ENCODE measurements at regions not wholly inside any gene's neighbourhood (a gene's known extent, or its start where the extent isn't known, plus 50 kb on each side); places are given as distances from the start of the nearest gene placed in this dataset.

- H3K4me3 ChIP-seq (ENCODE audit: low read length) = no peak overlapping the region
- no peak overlapping the region for H3K27ac ChIP-seq (ENCODE audit: low read length)
- no peaks in the 10 kb centered on the region for H3K79me2 ChIP-seq (replicated peaks; ENCODE audit: insufficient read depth, low read length)
- H3K36me3 ChIP-seq (ENCODE audit: insufficient read depth, low read length) = no peaks in the 10 kb centered on the region
- no peaks in the 10 kb centered on the region for H3F3A ChIP-seq (ENCODE audit: insufficient read depth, low read length, poor library complexity, severe bottlenecking)
- H4K20me1 ChIP-seq (ENCODE audit: insufficient read depth) = no peaks in the 10 kb centered on the region
- no peak overlapping the region for H3K4me2 ChIP-seq (ENCODE audit: low read length)
- no peak for TF ChIP-seq TAF1 (IDR thresholded peaks at IDR 0.05; ENCODE audit: low read depth)
- no peak for TF ChIP-seq REST (IDR thresholded peaks at IDR 0.05; ENCODE audit: borderline replicate concordance)
- TF ChIP-seq CTCF (IDR thresholded peaks at IDR 0.05; ENCODE audit: poor library complexity, severe bottlenecking) = no peak
- no peak for TF ChIP-seq MXI1 (conservative IDR thresholded peaks at IDR 0.05; ENCODE audit: poor library complexity, severe bottlenecking)
- TF ChIP-seq POLR2AphosphoS5 (IDR thresholded peaks at IDR 0.05) = no peak
- no peak for TF ChIP-seq RAD21 (conservative IDR thresholded peaks at IDR 0.05)
- no peak for TF ChIP-seq SMC3 (conservative IDR thresholded peaks at IDR 0.05; ENCODE audit: poor library complexity)
- H2AFZ ChIP-seq (ENCODE audit: low read depth, low read length) = no peak overlapping the region
- no peaks in the 10 kb centered on the region for H3K9me2 ChIP-seq (ENCODE audit: insufficient read depth, low read length)
- H3K9ac ChIP-seq (ENCODE audit: low read length) = no peak overlapping the region
- no peaks in the 10 kb centered on the region for H3K27me3 ChIP-seq (ENCODE audit: insufficient read depth, low read depth, low read length)
- H3K9me3 ChIP-seq (ENCODE audit: low read length) = no peaks in the 10 kb centered on the region
Measured at GRCh38 chr4:55247521-55247920, 98.5 kb upstream of the SRD5A3 start.

- H4K20me1 ChIP-seq (ENCODE audit: insufficient read depth) = no peaks in the 10 kb centered on the region
- no peaks in the 10 kb centered on the region for H3K36me3 ChIP-seq (ENCODE audit: insufficient read depth, low read length)
- H3K4me2 ChIP-seq (ENCODE audit: low read length) = no peak overlapping the region
- H3K27me3 ChIP-seq (ENCODE audit: insufficient read depth, low read depth, low read length) = no peaks in the 10 kb centered on the region
- H3K9ac ChIP-seq (ENCODE audit: low read length) = no peak overlapping the region
- H3K9me2 ChIP-seq (ENCODE audit: insufficient read depth, low read length) = no peaks in the 10 kb centered on the region
- no peak overlapping the region for H2AFZ ChIP-seq (ENCODE audit: low read depth, low read length)
- H3K4me3 ChIP-seq (ENCODE audit: low read length) = no peak overlapping the region
- TF ChIP-seq RAD21 (conservative IDR thresholded peaks at IDR 0.05) = no peak
- TF ChIP-seq TAF1 (IDR thresholded peaks at IDR 0.05; ENCODE audit: low read depth) = no peak
- TF ChIP-seq EZH2 (IDR thresholded peaks at IDR 0.05; ENCODE audit: borderline replicate concordance, insufficient read depth, low read length, poor library complexity, severe bottlenecking) = no peak
- no peak for TF ChIP-seq SMC3 (conservative IDR thresholded peaks at IDR 0.05; ENCODE audit: poor library complexity)
- TF ChIP-seq REST (IDR thresholded peaks at IDR 0.05; ENCODE audit: borderline replicate concordance) = no peak
- no peak for TF ChIP-seq CTCF (IDR thresholded peaks at IDR 0.05; ENCODE audit: poor library complexity, severe bottlenecking)
- TF ChIP-seq POLR2AphosphoS5 (IDR thresholded peaks at IDR 0.05) = no peak
- no peak for TF ChIP-seq EP300 (conservative IDR thresholded peaks at IDR 0.05; ENCODE audit: poor library complexity, severe bottlenecking)
- TF ChIP-seq MXI1 (conservative IDR thresholded peaks at IDR 0.05; ENCODE audit: poor library complexity, severe bottlenecking) = no peak
- H3F3A ChIP-seq (ENCODE audit: insufficient read depth, low read length, poor library complexity, severe bottlenecking) = no peaks in the 10 kb centered on the region
- no peaks in the 10 kb centered on the region for H3K79me2 ChIP-seq (replicated peaks; ENCODE audit: insufficient read depth, low read length)
- no peak overlapping the region for H3K27ac ChIP-seq (ENCODE audit: low read length)
- no peaks in the 10 kb centered on the region for H3K9me3 ChIP-seq (ENCODE audit: low read length)
Measured at GRCh38 chr4:55248756-55249155, 97.3 kb upstream of the SRD5A3 start.

All from neural cell (in vitro differentiated cells).